Smooth muscle cell (in vitro differentiated cells): ENCODE measurements at regions not wholly inside any gene's neighbourhood (a gene's known extent, or its start where the extent isn't known, plus 50 kb on each side); places are given as distances from the start of the nearest gene placed in this dataset.

Experiments
- DNase-seq: peaks from one replicate; lab custom pipeline; 2025; ENCODE audit not compliant: unreplicated experiment; lab: John Stamatoyannopoulos, UW
- H2AFZ ChIP-seq: fragments of 200-600 bp; sonication (generic); 2 replicates; pipeline ENCODE4 v1.6.0; 2016; ENCODE audit warnings: antibody characterized with exemption, low read depth, mild to moderate bottlenecking
- H3F3A ChIP-seq: fragments of 200-600 bp; sonication (generic); 2 replicates; pipeline ENCODE4 v1.6.0; 2017; ENCODE audit warnings: antibody characterized with exemption, low read depth
- H3K27ac ChIP-seq: fragments of 200-600 bp; sonication (generic); 2 replicates; pipeline ENCODE4 v1.5.1; 2016; ENCODE audit warnings: low read depth, mild to moderate bottlenecking
- H3K27me3 ChIP-seq: fragments of 200-600 bp; sonication (generic); 2 replicates; pipeline ENCODE4 v1.6.1; 2016; ENCODE audit warnings: low read depth, mild to moderate bottlenecking
- H3K36me3 ChIP-seq: fragments of 200-600 bp; sonication (generic); 2 replicates; pipeline ENCODE4 v1.5.1; 2016; ENCODE audit warnings: low read depth
- H3K4me1 ChIP-seq: fragments of 200-600 bp; sonication (generic); 2 replicates; pipeline ENCODE4 v1.5.1; 2016; ENCODE audit warnings: low read depth
- H3K4me2 ChIP-seq: fragments of 200-600 bp; sonication (generic); 2 replicates; pipeline ENCODE4 v1.6.0; 2016; ENCODE audit warnings: mild to moderate bottlenecking
- H3K4me3 ChIP-seq: fragments of 200-600 bp; sonication (generic); 2 replicates; pipeline ENCODE4 v1.5.1; 2016; ENCODE audit warnings: mild to moderate bottlenecking
- H3K79me2 ChIP-seq: fragments of 200-600 bp; sonication (generic); 2 replicates; pipeline ENCODE4 v1.6.0; 2016; ENCODE audit warnings: low read depth, mild to moderate bottlenecking
- H3K9ac ChIP-seq: fragments of 200-600 bp; sonication (generic); 2 replicates; pipeline ENCODE4 v1.6.0; 2016; ENCODE audit warnings: low read depth
- H3K9me3 ChIP-seq: fragments of 200-600 bp; sonication (generic); replicated peaks from 2 replicates; pipeline ENCODE4 v1.5.1; 2016; ENCODE audit warnings: low read depth
- H4K20me1 ChIP-seq: fragments of 200-600 bp; sonication (generic); 2 replicates; pipeline ENCODE4 v1.6.0; 2016; ENCODE audit warnings: low read depth
- WGBS: methylation state at CpG from one replicate; pipeline ENCODE4 v1.1.7; 2016; ENCODE audit warnings: low lambda C conversion rate; 5-methylcytosine and 5-hydroxymethylcytosine counted together
- TF ChIP-seq, protein P1 (sequence below): fragments of 200-600 bp; sonication (generic); IDR thresholded peaks from 2 replicates; pipeline ENCODE4 v1.5.1; 2017; ENCODE audit warnings: borderline replicate concordance, mild to moderate bottlenecking, antibody characterized with exemption; ENCODE audit not compliant: insufficient read depth, poor library complexity, severe bottlenecking

DNA sequence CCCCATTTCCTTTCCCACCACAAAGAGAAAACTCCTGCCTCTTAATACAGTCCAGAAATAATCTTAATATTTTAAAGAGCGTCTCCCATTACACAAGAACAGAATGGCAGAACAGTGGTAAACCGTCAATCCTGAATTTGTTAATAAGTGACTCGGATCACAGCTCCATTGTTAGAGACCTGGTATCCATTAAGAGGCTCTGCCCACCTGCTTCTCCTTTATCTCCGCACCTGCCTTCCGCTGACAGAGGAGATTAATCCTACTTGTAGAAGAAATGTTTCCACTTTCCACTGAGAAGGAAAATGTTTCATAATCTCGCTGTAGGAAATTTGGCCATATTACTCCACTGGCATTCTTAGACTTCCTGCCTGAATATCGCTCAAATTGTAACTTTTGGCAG lies 1493.2 kb downstream of the MAT2B start:
- H3K36me3 ChIP-seq, result no peaks in the 10 kb centered on the region
- no peak overlapping the region for H3K9ac ChIP-seq
- no peaks in the 10 kb centered on the region for H3K79me2 ChIP-seq
- no peaks in the 10 kb centered on the region for H3F3A ChIP-seq
- H3K4me2 ChIP-seq, result no peak overlapping the region
- DNase-seq, result no peak
- H3K27me3 ChIP-seq, result no peaks in the 10 kb centered on the region
- no peaks in the 10 kb centered on the region for H4K20me1 ChIP-seq
- TF ChIP-seq, protein P1, sequence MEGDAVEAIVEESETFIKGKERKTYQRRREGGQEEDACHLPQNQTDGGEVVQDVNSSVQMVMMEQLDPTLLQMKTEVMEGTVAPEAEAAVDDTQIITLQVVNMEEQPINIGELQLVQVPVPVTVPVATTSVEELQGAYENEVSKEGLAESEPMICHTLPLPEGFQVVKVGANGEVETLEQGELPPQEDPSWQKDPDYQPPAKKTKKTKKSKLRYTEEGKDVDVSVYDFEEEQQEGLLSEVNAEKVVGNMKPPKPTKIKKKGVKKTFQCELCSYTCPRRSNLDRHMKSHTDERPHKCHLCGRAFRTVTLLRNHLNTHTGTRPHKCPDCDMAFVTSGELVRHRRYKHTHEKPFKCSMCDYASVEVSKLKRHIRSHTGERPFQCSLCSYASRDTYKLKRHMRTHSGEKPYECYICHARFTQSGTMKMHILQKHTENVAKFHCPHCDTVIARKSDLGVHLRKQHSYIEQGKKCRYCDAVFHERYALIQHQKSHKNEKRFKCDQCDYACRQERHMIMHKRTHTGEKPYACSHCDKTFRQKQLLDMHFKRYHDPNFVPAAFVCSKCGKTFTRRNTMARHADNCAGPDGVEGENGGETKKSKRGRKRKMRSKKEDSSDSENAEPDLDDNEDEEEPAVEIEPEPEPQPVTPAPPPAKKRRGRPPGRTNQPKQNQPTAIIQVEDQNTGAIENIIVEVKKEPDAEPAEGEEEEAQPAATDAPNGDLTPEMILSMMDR, result no peak
- H3K9me3 ChIP-seq, result no peaks in the 10 kb centered on the region
- no peak overlapping the region for H3K4me3 ChIP-seq
- H2AFZ ChIP-seq, result no peak overlapping the region
- 92% methylated on average over 7 of the region's 7 CpGs for WGBS
- H3K27ac ChIP-seq, result no peak overlapping the region
- no peaks in the 10 kb centered on the region for H3K4me1 ChIP-seq

DNA sequence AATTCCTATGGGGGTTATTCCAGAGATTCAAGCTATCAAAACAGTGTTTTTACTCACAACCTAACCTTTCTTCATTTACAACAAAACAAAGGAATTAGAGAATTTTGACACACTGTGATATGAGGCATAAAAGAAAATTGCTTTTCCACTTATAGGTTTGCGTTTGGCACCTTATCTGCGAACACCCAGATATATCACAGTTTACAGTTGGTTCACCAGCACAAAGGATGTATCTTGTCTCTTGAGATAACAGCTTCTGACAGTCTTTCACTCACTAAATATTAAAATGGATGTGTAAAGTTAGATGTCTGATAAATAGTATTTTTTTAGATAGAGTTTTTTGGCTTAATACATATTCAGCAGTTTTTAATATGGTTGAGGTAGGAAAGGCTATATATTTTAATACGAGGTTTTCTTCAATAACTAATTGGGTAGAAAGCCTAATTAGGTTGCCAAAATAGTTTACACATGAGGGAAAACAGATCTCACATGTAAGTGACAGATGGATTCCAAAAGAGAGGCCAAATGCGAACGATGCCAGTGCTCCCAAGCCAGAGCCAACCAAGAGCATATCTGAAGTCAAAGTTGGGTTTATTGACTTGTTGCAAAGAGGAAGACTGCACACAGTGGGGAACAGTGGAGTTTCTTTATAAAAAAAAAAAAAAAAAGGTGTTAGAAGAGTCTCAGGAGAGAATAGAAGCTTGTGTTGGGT lies 1495.2 kb downstream of the MAT2B start:
- Histone ChIP-seq H4K20me1 (no peaks in the 10 kb centered on the region), H3K9ac (no peak overlapping the region), H3K4me1 (no peaks in the 10 kb centered on the region), H3F3A (no peaks in the 10 kb centered on the region), H3K79me2 (no peaks in the 10 kb centered on the region), H3K36me3 (no peaks in the 10 kb centered on the region), H3K27me3 (no peaks in the 10 kb centered on the region), H3K9me3 (no peaks in the 10 kb centered on the region), H3K4me3 (no peak overlapping the region), H2AFZ (no peak overlapping the region), H3K4me2 (no peak overlapping the region), H3K27ac (no peak overlapping the region)
- 82% methylated on average over 5 of the region's 5 CpGs for WGBS
- TF ChIP-seq, protein P1, result no peak
- DNase-seq, result no peak

DNA sequence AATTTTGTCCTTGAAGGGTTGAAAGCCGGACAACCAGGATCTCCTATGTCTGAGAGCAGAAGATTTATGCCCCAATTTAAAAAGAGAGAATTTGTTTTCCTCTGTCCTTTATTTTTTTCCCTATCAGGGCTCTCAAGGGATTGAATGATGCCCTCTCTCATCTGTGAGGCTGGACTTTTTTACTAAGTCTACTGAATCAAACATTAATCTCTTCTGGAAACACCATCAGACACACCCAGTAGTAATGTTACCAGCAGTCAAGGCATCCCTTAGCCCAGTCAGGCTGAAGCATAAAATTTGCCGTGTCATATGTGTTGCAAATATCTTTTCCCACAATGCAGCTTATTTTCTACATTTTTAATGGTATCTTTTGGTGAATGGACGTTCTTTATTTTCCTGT lies 1497.9 kb downstream of the MAT2B start:
- 86% methylated on average over 3 of the region's 3 CpGs for WGBS

More for the DNA sequence above, 1497.9 kb downstream of the MAT2B start:
- H2AFZ ChIP-seq, result no peak overlapping the region
- H3F3A ChIP-seq, result no peaks in the 10 kb centered on the region
- H3K27me3 ChIP-seq, result no peaks in the 10 kb centered on the region
- no peaks in the 10 kb centered on the region for H3K36me3 ChIP-seq
- H4K20me1 ChIP-seq, result no peaks in the 10 kb centered on the region
- H3K79me2 ChIP-seq, result no peaks in the 10 kb centered on the region
- no peak overlapping the region for H3K4me3 ChIP-seq
- no peaks in the 10 kb centered on the region for H3K9me3 ChIP-seq
- no peak overlapping the region for H3K9ac ChIP-seq
- H3K4me2 ChIP-seq, result no peak overlapping the region
- H3K27ac ChIP-seq, result no peak overlapping the region
- TF ChIP-seq, protein P1, result no peak
- DNase-seq, result no peak
- no peaks in the 10 kb centered on the region for H3K4me1 ChIP-seq
